ENCODE measurements at regions not wholly inside any gene's neighbourhood (a gene's known extent, or its start where the extent isn't known, plus 50 kb on each side); places are given as distances from the start of the nearest gene placed in this dataset.

DNA sequence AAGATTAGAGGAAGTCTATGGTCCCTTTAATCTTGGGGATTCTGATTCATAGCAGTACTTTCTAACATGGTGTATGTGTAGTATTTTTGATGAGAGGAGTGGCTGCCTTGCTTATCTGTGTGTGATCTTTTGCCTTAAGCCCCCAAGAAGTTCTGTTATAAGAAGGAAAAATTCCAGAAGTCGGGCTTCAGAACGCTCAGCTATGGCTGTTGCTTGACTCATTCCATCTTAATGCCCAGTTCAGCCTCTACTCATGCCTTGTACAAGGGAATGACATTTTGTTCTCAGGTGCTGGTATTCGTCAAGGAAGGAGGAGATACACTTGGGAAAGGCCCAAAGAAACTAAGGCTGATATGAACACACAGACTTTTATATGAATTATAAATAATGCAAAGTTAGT lies 713.0 kb upstream of the MARCKS start:
- no peak for DNase-seq (ENCODE audit: low spot score)

- DNase-seq (ENCODE audit: low spot score), result no peak
Observed at GRCh38 chr6:113146878-113147277, 710.3 kb upstream of the MARCKS start.

GRCh38 chr6:113147544-113147943 lies 709.6 kb upstream of the MARCKS start:
- DNase-seq (ENCODE audit: low spot score), result no peak

DNA sequence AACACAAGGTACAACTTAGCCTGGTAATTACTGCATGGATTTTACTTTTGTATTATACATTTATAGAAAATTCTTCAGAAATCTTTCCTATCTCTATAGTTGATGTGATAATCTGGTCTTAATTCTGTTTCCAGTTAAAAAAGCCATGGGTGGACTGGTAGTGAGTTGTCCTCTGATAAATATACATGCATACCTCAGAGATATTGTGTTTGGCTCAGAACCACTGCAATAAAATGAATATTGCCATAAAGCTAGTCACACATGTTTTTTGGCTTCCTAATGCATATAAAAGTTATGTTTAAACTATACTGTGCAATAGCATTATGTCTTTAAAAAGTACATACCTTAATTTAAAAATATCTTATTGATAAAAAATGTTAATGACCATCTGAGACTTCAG lies 708.6 kb upstream of the MARCKS start:
- DNase-seq (ENCODE audit: low spot score), result no peak

GRCh38 chr6:113149511-113149910 lies 707.6 kb upstream of the MARCKS start:
- no peak for DNase-seq (ENCODE audit: low spot score)

DNA sequence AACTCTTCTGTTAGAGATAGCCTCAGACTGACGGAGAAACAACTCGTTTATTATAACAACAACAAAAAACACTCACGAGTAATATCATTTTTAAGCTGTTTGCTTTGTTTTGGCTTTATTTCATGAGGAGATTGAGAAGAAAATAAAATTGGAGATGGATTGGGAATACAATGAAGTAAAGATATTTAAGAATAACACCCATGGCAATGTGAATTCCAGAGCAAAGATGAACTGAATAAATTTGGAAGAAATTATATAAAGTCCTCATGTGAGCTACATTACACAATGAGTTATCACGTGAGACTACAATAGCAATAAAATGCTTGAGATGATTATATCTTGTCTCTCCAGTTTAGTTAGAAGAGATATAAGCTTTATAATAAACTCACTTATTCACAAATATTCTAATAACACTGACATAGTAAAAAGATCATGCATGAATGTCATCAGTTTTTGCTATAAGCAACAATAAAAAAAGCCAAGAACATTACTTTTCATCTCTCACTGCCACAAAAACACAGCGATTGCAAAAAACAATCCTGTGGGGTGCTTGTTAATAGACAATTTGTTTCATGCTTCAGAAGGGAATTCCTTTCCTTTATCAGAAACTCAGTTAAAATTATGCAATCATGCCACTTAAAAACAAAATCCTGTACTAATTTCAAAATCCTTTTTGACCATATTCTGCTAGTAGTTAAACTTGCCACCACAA lies 696.7 kb upstream of the MARCKS start:
- DNase-seq (ENCODE audit: low spot score), result no peak

- no peak for DNase-seq (ENCODE audit: low spot score)
Observed at GRCh38 chr6:113161018-113161315, 696.2 kb upstream of the MARCKS start.

DNA sequence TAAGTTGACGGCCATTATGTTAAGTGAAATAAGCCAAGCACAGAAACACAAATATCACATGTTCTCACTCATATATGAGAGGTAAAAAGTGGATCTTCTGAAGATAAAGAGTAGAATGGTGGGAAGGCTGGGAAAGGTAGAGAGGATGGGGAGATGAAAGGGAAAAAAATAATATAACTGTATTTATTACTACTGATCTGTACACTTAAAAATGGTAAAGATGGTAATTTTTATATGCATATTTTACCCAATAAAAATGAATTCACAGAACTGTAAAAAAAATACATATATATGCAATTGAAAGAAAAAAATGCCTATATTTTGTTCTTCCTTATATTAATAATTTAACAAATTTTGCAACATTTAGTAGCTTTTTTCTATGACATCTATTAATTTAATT lies 694.4 kb upstream of the MARCKS start:
- DNase-seq (ENCODE audit: low spot score), result no peak

DNA sequence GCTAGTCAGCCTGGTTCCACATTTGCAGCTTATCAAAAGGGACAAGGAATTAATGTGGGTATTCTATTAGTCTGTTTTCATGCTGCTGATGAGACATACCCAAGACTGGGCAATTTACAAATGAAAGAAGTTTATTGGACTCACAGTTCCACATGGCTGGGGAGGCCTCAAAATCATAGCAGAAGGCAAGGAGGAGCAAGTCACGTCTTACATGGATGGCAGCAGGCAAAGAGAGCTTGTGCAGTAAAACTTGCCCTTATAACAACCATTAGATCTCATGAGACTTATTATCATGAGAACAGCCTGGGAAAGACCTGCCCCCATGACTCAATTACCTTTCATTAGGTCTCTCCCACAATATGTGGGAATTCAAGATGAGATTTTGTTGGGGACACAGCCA lies 689.1 kb upstream of the MARCKS start:
- DNase-seq (ENCODE audit: low spot score), result no peak

DNA sequence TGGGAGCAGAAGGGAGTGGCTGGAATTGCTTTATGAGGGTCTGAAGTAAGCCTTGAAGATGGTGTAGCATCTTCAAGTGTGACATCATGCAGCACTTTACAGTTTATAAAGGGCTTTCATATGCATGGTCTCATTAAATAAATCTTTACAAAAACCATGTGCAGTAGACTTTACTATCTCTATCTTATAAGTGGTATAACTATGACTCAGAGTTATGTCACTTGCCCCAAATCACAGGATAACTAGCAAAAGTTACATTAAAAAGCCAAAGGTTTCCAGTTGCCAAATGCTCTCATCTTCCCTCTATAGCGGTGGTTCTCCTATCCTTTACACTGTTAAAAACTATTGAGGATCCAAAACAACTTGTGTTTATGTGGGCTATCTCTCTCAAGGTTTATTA lies 687.7 kb upstream of the MARCKS start:
- DNase-seq (ENCODE audit: low spot score), result no peak

GRCh38 chr6:113170454-113170853 lies 686.7 kb upstream of the MARCKS start:
- DNase-seq (ENCODE audit: low spot score), result no peak

- DNase-seq (ENCODE audit: low spot score), result no peak
Observed at GRCh38 chr6:113171882-113172281, 685.3 kb upstream of the MARCKS start.

GRCh38 chr6:113172531-113172966 lies 684.6 kb upstream of the MARCKS start:
- no peak for DNase-seq (ENCODE audit: low spot score)

GRCh38 chr6:113178349-113178748 lies 678.8 kb upstream of the MARCKS start:
- DNase-seq (ENCODE audit: low spot score), result no peak

DNA sequence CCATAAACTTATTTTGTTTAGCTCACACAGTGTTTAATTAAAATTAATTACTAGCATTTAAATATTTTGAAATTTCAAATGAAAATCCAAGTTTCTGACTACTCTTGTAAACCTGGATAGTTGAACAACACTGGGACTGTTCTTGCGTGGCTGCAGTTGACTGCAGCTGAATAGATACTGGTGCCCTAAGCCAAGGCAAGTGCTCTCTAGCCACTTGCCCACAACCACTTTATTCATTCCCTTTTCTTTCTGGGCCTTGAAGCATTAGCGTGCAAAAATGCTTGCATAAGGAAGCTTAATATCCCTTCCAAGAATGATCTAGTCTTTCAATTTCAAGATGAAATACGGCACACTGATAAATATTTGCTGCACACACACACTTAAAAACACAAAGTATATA lies 676.0 kb upstream of the MARCKS start:
- no peak for DNase-seq (ENCODE audit: low spot score)

DNA sequence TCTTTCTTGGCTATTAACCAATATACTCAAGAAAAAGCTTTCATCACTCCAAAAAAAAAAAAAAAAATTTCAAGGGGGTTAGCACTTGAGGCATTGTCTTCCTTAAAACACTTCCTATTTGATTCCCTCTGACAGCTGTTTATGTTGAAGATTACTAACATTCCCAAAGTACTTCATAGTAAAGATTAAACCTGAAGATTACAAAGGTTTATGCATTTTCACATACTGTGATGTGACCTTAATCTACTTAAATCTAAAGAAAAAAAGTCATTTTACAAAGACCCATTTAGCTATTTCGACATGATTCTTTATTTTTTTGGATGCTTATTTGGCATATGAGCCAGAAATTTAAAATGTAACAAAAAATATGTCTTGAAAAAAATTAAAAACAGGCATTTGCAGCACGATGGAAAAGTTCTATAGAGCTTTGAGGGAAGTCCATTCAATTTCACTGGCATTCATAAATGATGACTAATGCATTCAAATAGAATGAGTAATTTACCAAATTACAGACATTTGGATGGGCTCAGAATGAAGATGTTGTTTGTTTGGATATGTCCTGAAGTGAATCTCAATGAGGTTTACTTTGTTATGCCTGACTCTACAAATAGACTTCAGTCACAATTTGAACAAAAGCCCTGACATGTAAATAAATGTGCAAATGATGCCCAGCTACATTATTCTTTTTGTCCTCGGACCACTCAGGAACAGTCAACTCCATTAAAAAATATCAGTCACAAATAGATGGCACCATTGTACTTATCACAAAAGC lies 674.6 kb upstream of the MARCKS start:
- peak; percentile 18 for DNase-seq (ENCODE audit: low spot score)

GRCh38 chr6:113184291-113184690 lies 672.9 kb upstream of the MARCKS start:
- DNase-seq (ENCODE audit: low spot score), result no peak

- DNase-seq (ENCODE audit: low spot score), result no peak
Observed at GRCh38 chr6:113184736-113185135, 672.4 kb upstream of the MARCKS start.

- DNase-seq (ENCODE audit: low spot score), result no peak
Observed at GRCh38 chr6:113185299-113185698, 671.8 kb upstream of the MARCKS start.

- no peak for DNase-seq (ENCODE audit: low spot score)
Observed at GRCh38 chr6:113187661-113188060, 669.5 kb upstream of the MARCKS start.

DNA sequence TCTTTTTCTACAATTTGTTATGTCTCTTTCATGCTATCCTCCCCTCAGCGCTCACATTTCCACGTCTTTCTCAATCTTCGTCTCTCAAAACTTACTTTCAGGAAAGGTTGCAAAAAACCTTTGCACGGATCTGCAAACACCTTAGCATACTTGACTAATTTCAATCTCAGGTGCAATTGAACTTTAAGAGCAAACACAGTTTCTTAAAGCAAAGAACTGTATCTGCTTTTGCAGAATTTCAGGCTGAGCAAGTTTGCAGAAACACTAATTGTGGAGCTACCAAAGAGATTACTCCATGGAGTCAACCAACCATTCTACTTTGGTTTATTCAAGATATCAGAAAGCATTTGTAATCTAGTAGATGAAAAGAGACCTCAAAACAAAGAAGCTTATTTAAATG lies 668.2 kb upstream of the MARCKS start:
- no peak for DNase-seq (ENCODE audit: low spot score)

- DNase-seq (ENCODE audit: low spot score), result no peak
Observed at GRCh38 chr6:113190170-113190569, 667.0 kb upstream of the MARCKS start.

GRCh38 chr6:113194090-113194489 lies 663.1 kb upstream of the MARCKS start:
- no peak for DNase-seq (ENCODE audit: low spot score)
